NCI-H748 (cell line): ENCODE measurements at regions not wholly inside any gene's neighbourhood (a gene's known extent, or its start where the extent isn't known, plus 50 kb on each side); places are given as distances from the start of the nearest gene placed in this dataset.
"Not testable (repeated sequence)": the region's sequence is repeated elsewhere in the genome, so short reads cannot be mapped to it uniquely, and the experiment has no call there.

Experiments used
- DNase-seq: peaks from one replicate; lab custom pipeline; 2025; ENCODE audit not compliant: unreplicated experiment; lab: John Stamatoyannopoulos, UW

- DNase-seq, result no peak
Measured at GRCh38 chr4:143819029-143819428, 86.3 kb downstream of the GYPE start.

- not testable (repeated sequence) for DNase-seq
Measured at GRCh38 chr4:143817866-143818265, 87.5 kb downstream of the GYPE start.

GRCh38 chr4:143815375-143815774, 90.0 kb downstream of the GYPE start:
- not testable (repeated sequence) for DNase-seq

DNA sequence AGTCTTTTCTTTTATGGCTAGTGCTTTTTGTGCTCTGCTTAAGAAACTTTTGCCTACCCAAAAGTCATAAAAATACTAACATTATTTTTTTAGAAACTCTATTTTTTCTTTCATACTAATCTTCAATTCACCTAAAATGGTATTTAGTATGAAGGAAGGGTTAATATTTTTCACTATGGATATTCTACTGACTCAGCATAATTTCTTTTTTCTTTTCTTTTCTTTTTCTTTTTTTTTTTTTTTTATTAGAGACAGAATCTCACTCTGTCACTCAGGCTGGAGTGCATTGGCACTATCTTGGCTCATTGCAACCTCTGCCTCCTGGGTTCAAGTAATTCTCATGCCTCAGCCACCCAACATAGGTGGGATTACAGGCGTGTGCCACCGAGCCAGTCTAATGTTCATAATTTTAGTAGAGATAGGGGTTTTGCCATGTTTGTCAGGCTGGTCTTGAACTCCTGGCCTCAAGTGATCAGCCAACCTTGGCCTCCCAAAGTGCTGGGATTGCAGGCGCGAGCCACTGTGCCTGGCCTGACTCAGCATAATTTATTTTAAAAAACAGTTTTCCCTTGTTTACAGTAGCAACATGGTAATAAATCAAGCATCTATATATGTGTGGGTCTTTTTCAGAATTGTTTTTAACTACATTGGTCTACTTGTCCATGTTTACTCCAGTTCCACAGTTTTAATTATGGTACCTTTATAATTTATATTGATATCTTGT, 91.8 kb downstream of the GYPE start:
- DNase-seq, result not testable (repeated sequence)

DNA sequence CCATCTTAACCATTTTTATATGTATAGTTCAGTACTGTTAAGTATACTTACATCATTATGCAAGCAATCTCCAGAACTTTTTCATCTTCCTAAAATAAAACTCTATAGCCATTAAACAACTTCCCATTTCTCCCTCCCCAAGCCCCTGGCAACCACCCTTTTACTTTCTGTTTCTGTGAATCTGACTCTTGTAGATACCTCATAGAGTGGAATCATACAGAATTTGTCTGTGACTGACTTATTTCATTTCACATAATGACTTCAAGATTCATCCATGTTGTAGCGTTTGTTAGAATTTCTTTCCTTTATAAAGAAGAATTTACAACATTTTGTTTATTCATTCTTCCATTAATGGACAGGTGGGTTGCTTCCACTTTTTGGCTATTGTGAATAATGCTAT, 91.2 kb upstream of the FREM3 start:
- DNase-seq, result not testable (repeated sequence)

- not testable (repeated sequence) for DNase-seq
Measured at GRCh38 chr4:143790425-143790824, 90.0 kb upstream of the FREM3 start.

- DNase-seq, result not testable (repeated sequence)
Measured at GRCh38 chr4:143789618-143790017, 89.1 kb upstream of the FREM3 start.

- no peak for DNase-seq
Measured at GRCh38 chr4:143784567-143784966, 84.1 kb upstream of the FREM3 start.

GRCh38 chr4:143782521-143782920, 82.0 kb upstream of the FREM3 start:
- no peak for DNase-seq

- DNase-seq, result peak; percentile 60
Measured at GRCh38 chr4:143773998-143774895, 73.8 kb upstream of the FREM3 start.

DNA sequence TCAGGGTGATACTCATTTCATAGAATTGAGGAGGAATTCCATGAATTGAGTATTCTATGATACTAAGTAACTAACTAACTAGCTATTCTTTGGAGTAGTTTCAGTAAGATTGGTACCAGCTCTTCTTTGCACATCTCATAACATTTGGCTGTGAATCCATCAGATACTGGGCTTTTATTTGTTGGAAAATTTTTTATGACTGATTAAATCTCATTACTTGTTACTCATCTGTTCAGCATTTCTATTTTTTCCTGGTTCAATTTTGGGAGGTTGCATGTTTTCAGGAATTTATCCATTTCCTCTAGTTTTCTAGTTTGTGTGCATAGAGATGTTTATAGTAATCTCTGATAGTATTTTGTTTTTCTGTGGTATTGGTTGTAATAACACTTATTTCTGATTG, 70.8 kb upstream of the FREM3 start:
- DNase-seq, result no peak

GRCh38 chr4:143768007-143768591, 67.6 kb upstream of the FREM3 start:
- no peak for DNase-seq

- no peak for DNase-seq
Measured at GRCh38 chr4:143763587-143763986, 63.1 kb upstream of the FREM3 start.

DNA sequence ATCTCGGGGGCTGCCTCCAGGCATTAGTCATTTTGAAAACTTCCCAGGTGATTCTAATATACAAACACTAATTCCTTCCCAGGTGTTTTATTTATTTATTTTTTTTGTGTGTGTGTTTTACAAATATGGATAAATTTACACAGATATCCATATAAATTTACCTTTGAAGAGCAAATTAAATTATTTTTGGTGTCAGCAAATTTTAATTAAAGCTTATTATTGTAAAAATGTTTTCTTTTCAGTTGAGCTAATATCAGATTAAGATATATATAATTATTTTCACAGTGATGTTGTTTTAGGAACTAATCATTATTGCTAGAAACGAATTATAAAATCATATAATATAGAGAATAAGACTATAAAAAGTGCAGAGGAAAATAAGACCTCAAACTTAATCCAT, 62.0 kb upstream of the FREM3 start:
- DNase-seq, result no peak
